ENCODE measurements at regions not wholly inside any gene's neighbourhood (a gene's known extent, or its start where the extent isn't known, plus 50 kb on each side); places are given as distances from the start of the nearest gene placed in this dataset.
A peak's percentile ranks its signal among the peaks of the same experiment; 100 is the strongest.

GRCh38 chr9:93893899-93894690 is 61.1 kb downstream of the BARX1 start:
- Histone ChIP-seq H3K4me3 (ENCODE audit: low read length in 3 of 3) (no peak overlapping the region), H3K9ac (ENCODE audit: low read length in 3 of 3) (no peak overlapping the region), H3K27ac (ENCODE audit: low read depth in 2 of 2, low read length in 2 of 2) (no peak overlapping the region), H3K36me3 (ENCODE audit: control insufficient read depth in 2 of 3, insufficient read depth in 3 of 3, low read length in 3 of 3) (no peaks in the 10 kb centered on the region), H3K27me3 (ENCODE audit: control insufficient read depth, insufficient read depth, low read length) (no peaks in the 10 kb centered on the region), H3K9me3 (ENCODE audit: control insufficient read depth in 2 of 3, insufficient read depth in 1 of 3, low read length in 3 of 3) (no peaks in the 10 kb centered on the region), H3K4me1 (ENCODE audit: control insufficient read depth in 2 of 3, insufficient read depth in 2 of 3, low read depth in 1 of 3, low read length in 3 of 3) (no peaks in the 10 kb centered on the region)
- TF ChIP-seq CTCF (IDR thresholded peaks at IDR 0.05; ENCODE audit: borderline replicate concordance, extremely low read depth, insufficient read depth), result no peak
- FAIRE-seq (no peak), DNase-seq (peak in 4 of 5 donors; percentile 31 to 62 (median 42))
- intact Hi-C loops (cut with DNase I), result no loop called here

- H3K27ac ChIP-seq (ENCODE audit: low read depth in 2 of 2, low read length in 2 of 2), result no peak overlapping the region
- H3K9ac ChIP-seq (ENCODE audit: low read length in 3 of 3), result no peak overlapping the region
- H3K36me3 ChIP-seq (ENCODE audit: control insufficient read depth in 2 of 3, insufficient read depth in 3 of 3, low read length in 3 of 3), result no peaks in the 10 kb centered on the region
- DNase-seq, result no peak
- no peaks in the 10 kb centered on the region for H3K4me1 ChIP-seq (ENCODE audit: control insufficient read depth in 2 of 3, insufficient read depth in 2 of 3, low read depth in 1 of 3, low read length in 3 of 3)
- H3K9me3 ChIP-seq (ENCODE audit: control insufficient read depth in 2 of 3, insufficient read depth in 1 of 3, low read length in 3 of 3), result no peaks in the 10 kb centered on the region
- no peak for FAIRE-seq
- intact Hi-C loops (cut with DNase I), result no loop called here
- H3K27me3 ChIP-seq (ENCODE audit: control insufficient read depth, insufficient read depth, low read length), result no peaks in the 10 kb centered on the region
- TF ChIP-seq CTCF (IDR thresholded peaks at IDR 0.05; ENCODE audit: borderline replicate concordance, extremely low read depth, insufficient read depth), result no peak
- H3K4me3 ChIP-seq (ENCODE audit: low read length in 3 of 3), result no peak overlapping the region
These were observed 62.0 kb downstream of the BARX1 start for GRCh38 chr9:93893194-93893593.

GRCh38 chr9:93892748-93893147 is 62.4 kb downstream of the BARX1 start:
- no peak for FAIRE-seq

More at GRCh38 chr9:93892748-93893147, 62.4 kb downstream of the BARX1 start:
- Histone ChIP-seq H3K36me3 (ENCODE audit: control insufficient read depth in 2 of 3, insufficient read depth in 3 of 3, low read length in 3 of 3) (no peaks in the 10 kb centered on the region), H3K9ac (ENCODE audit: low read length in 3 of 3) (no peak overlapping the region), H3K4me3 (ENCODE audit: low read length in 3 of 3) (no peak overlapping the region), H3K9me3 (ENCODE audit: control insufficient read depth in 2 of 3, insufficient read depth in 1 of 3, low read length in 3 of 3) (no peaks in the 10 kb centered on the region), H3K4me1 (ENCODE audit: control insufficient read depth in 2 of 3, insufficient read depth in 2 of 3, low read depth in 1 of 3, low read length in 3 of 3) (no peaks in the 10 kb centered on the region), H3K27me3 (ENCODE audit: control insufficient read depth, insufficient read depth, low read length) (no peaks in the 10 kb centered on the region), H3K27ac (ENCODE audit: low read depth in 2 of 2, low read length in 2 of 2) (no peak overlapping the region)
- intact Hi-C loops (cut with DNase I), result no loop called here
- DNase-seq, result no peak
- no peak for TF ChIP-seq CTCF (IDR thresholded peaks at IDR 0.05; ENCODE audit: borderline replicate concordance, extremely low read depth, insufficient read depth)

Data from kidney (tissue), 13 donors.